H1 (cell line): ENCODE measurements at regions not wholly inside any gene's neighbourhood (a gene's known extent, or its start where the extent isn't known, plus 50 kb on each side); places are given as distances from the start of the nearest gene placed in this dataset.

Experiments used
- CTCF ChIA-PET: fragments of 300-600 bp; sonication (Branson Sonifier 250); formaldehyde crosslinking; loops from one replicate; lab custom pipeline; 2021; ENCODE audit not compliant: partially characterized antibody; lab: Charles Lee
- POLR2A ChIA-PET: fragments of 300-600 bp; sonication (Branson Sonifier 250); formaldehyde crosslinking; loops from one replicate; lab custom pipeline; 2021; ENCODE audit warnings: inconsistent platforms; ENCODE audit not compliant: partially characterized antibody; lab: Charles Lee
- DNase-seq, 2 experiments: peaks; one replicate each; pipeline versions ENCODE4 v3.0.0 to v3.0.0-alpha.2; 2010 to 2022; ENCODE audit warnings: low spot score in 2 of 2, low read depth in 1 of 2, mixed read lengths in 1 of 2
- FAIRE-seq: peaks from 2 replicates; lab custom pipeline; 2011; peaks lifted over from hg19 to GRCh38; lab: Jason Lieb, UNC
- H2AFZ ChIP-seq: 2 replicates; pipeline ENCODE4 v1.8.1; 2012; ENCODE audit warnings: low read length, inconsistent platforms
- H2AK5ac ChIP-seq: 2 replicates; pipeline ENCODE4 v1.6.1; 2013; ENCODE audit warnings: low read depth, low read length
- H2BK120ac ChIP-seq: replicated peaks from 2 replicates; pipeline ENCODE3; 2013; ENCODE audit warnings: low read depth, low read length, inconsistent platforms
- H2BK12ac ChIP-seq: 2 replicates; pipeline ENCODE4 v1.6.1; 2013; ENCODE audit warnings: low read depth, low read length
- H2BK15ac ChIP-seq: 2 replicates; pipeline ENCODE4 v1.6.1; 2013; ENCODE audit warnings: low read length
- H2BK20ac ChIP-seq: 2 replicates; pipeline ENCODE4 v1.6.1; 2013; ENCODE audit warnings: low read length
- H2BK5ac ChIP-seq: 2 replicates; pipeline ENCODE4 v1.6.1; 2013; ENCODE audit warnings: low read depth, low read length
- H3K14ac ChIP-seq: 2 replicates; pipeline ENCODE4 v1.6.1; 2013; ENCODE audit warnings: inconsistent platforms; ENCODE audit not compliant: insufficient read length
- H3K18ac ChIP-seq: 2 replicates; pipeline ENCODE4 v1.6.1; 2013; ENCODE audit warnings: low read length; ENCODE audit errors: extremely low read depth
- H3K23ac ChIP-seq: 2 replicates; pipeline ENCODE4 v1.6.1; 2013; ENCODE audit warnings: inconsistent platforms; ENCODE audit not compliant: insufficient read length
- H3K23me2 ChIP-seq: 2 replicates; pipeline ENCODE4 v1.6.1; 2013; ENCODE audit warnings: low read depth, low read length
- H3K27ac ChIP-seq: 2 replicates; pipeline ENCODE4 v1.6.1; 2011; ENCODE audit warnings: low read depth, low read length, inconsistent platforms
- H3K27me3 ChIP-seq, 4 experiments: replicated peaks in 1 of 4; 1 replicate in 1 of 4; 2 replicates in 3 of 4; pipeline versions ENCODE4 v1.6.1 to v1.8.1; 2011 to 2013; ENCODE audit warnings: low read length in 3 of 4, mild to moderate bottlenecking in 3 of 4, inconsistent platforms in 2 of 4, mixed read lengths in 2 of 4, moderate library complexity in 1 of 4; ENCODE audit not compliant: control insufficient read depth in 3 of 4, insufficient read depth in 3 of 4; ENCODE audit errors: extremely low read depth in 1 of 4
- H3K36me3 ChIP-seq, 4 experiments: 2 replicates each; pipeline versions ENCODE4 v1.6.1 to v1.8.1; 2011 to 2013; ENCODE audit warnings: mild to moderate bottlenecking in 4 of 4, low read length in 3 of 4, moderate library complexity in 2 of 4, control low read depth in 1 of 4, inconsistent platforms in 1 of 4; ENCODE audit not compliant: insufficient read depth in 4 of 4, control insufficient read depth in 2 of 4
- H3K4ac ChIP-seq: replicated peaks from 2 replicates; pipeline ENCODE3; 2013; ENCODE audit warnings: low read length, low read depth, mixed read lengths, inconsistent platforms; ENCODE audit not compliant: insufficient read length
- H3K4me1 ChIP-seq, 4 experiments: replicated peaks in 1 of 4; 1 replicate in 1 of 4; 2 replicates in 3 of 4; pipeline versions ENCODE4 v1.6.1 to v1.8.1; 2011 to 2013; ENCODE audit warnings: low read length in 3 of 4, inconsistent platforms in 2 of 4, mixed read lengths in 1 of 4; ENCODE audit not compliant: insufficient read depth in 4 of 4, control insufficient read depth in 3 of 4
- H3K4me2 ChIP-seq, 2 experiments: 2 replicates each; pipeline versions ENCODE4 v1.6.1 to v1.8.1; 2011 to 2013; ENCODE audit warnings: low read depth in 2 of 2, low read length in 2 of 2, control low read depth in 1 of 2, inconsistent platforms in 1 of 2, mild to moderate bottlenecking in 1 of 2; ENCODE audit not compliant: insufficient read depth in 1 of 2
- H3K4me3 ChIP-seq, 4 experiments: fragments of 200-600, 300-600 bp in 1 of 4; sonication (generic), shearing (Covaris generic), sonication (Bioruptor Twin) in 1 of 4; 2 replicates each; pipeline versions ENCODE4 v1.5.1 to v1.8.1; 2011 to 2016; ENCODE audit warnings: low read length in 4 of 4, low read depth in 3 of 4, control low read depth in 2 of 4, inconsistent platforms in 2 of 4, mild to moderate bottlenecking in 2 of 4, mixed read lengths in 1 of 4, moderate library complexity in 1 of 4; ENCODE audit not compliant: insufficient read depth in 2 of 4; ENCODE audit errors: extremely low read depth in 1 of 4
- H3K56ac ChIP-seq: replicated peaks from 2 replicates; pipeline ENCODE3; 2013; ENCODE audit warnings: low read depth, mild to moderate bottlenecking, mixed read lengths, low read length, inconsistent platforms; ENCODE audit not compliant: insufficient read length
- H3K79me1 ChIP-seq: 2 replicates; pipeline ENCODE4 v1.6.1; 2013; ENCODE audit warnings: low read depth, low read length, control low read depth
- H3K79me2 ChIP-seq, 2 experiments: 2 replicates each; pipeline versions ENCODE4 v1.6.1 to v1.8.1; 2012 to 2013; ENCODE audit warnings: low read length in 2 of 2, mild to moderate bottlenecking in 2 of 2, inconsistent platforms in 1 of 2; ENCODE audit not compliant: insufficient read depth in 2 of 2, control insufficient read depth in 1 of 2
- H3K9ac ChIP-seq, 4 experiments: replicated peaks in 1 of 4; 1 replicate in 1 of 4; 2 replicates in 3 of 4; pipeline versions ENCODE4 v1.6.1 to v1.8.1; 2011 to 2013; ENCODE audit warnings: low read depth in 3 of 4, low read length in 3 of 4, control low read depth in 2 of 4, mild to moderate bottlenecking in 2 of 4, moderate library complexity in 2 of 4, inconsistent platforms in 1 of 4; ENCODE audit errors: extremely low read depth in 1 of 4
- H3K9me3 ChIP-seq, 2 experiments: 2 replicates each; pipeline versions ENCODE4 v1.6.1 to v1.8.1; 2012 to 2013; ENCODE audit warnings: mild to moderate bottlenecking in 2 of 2, moderate library complexity in 2 of 2, control low read depth in 1 of 2, inconsistent platforms in 1 of 2, low read depth in 1 of 2, low read length in 1 of 2, mixed read lengths in 1 of 2; ENCODE audit not compliant: insufficient read depth in 2 of 2
- H4K20me1 ChIP-seq, 2 experiments: replicated peaks in 1 of 2; 2 replicates each; pipeline versions ENCODE3 to v1.8.1; 2011 to 2013; ENCODE audit warnings: inconsistent platforms in 2 of 2, low read length in 2 of 2, mild to moderate bottlenecking in 1 of 2; ENCODE audit not compliant: insufficient read depth in 2 of 2, control insufficient read depth in 1 of 2
- H4K5ac ChIP-seq: 2 replicates; pipeline ENCODE4 v1.6.1; 2013; ENCODE audit warnings: low read length, low read depth, mixed read lengths, inconsistent platforms; ENCODE audit not compliant: insufficient read length
- H4K8ac ChIP-seq: 2 replicates; pipeline ENCODE4 v1.8.0; 2013; ENCODE audit warnings: mild to moderate bottlenecking, moderate library complexity, low read length, inconsistent platforms; ENCODE audit not compliant: insufficient read depth; ENCODE audit errors: extremely low read depth
- H4K91ac ChIP-seq: replicated peaks from 2 replicates; pipeline ENCODE3; 2013; ENCODE audit warnings: low read length, mixed read lengths, inconsistent platforms; ENCODE audit not compliant: insufficient read length
- ASH2L ChIP-seq: fragments of 200-600, 300-600 bp; sonication (generic); IDR thresholded peaks from one replicate; pipeline ENCODE4 v1.7.1; 2017; ENCODE audit warnings: low read length
- ATF2 ChIP-seq: IDR thresholded peaks from 2 replicates; pipeline ENCODE4 v1.6.1; 2012; ENCODE audit warnings: low read length, inconsistent platforms
- BACH1 ChIP-seq: IDR thresholded peaks from 2 replicates; pipeline ENCODE4 v1.6.1; 2012; ENCODE audit warnings: low read length, improper control_type of control experiment
- CBX5 ChIP-seq: fragments of 300-800, 300-1000 bp; sonication (generic); IDR thresholded peaks from 2 replicates; pipeline ENCODE4 v1.7.1; 2016; ENCODE audit warnings: antibody characterized with exemption, low read length, low read depth
- CHD1 ChIP-seq: IDR thresholded peaks from 2 replicates; pipeline ENCODE4 v1.6.1; 2012; ENCODE audit warnings: low read depth, low read length, improper control_type of control experiment
- CREB1 ChIP-seq: IDR thresholded peaks from 2 replicates; pipeline ENCODE4 v1.6.1; 2012; ENCODE audit warnings: inconsistent platforms
- HDAC6 ChIP-seq: IDR thresholded peaks from one replicate; pipeline ENCODE4 v1.7.1; 2012; ENCODE audit warnings: low read depth, mild to moderate bottlenecking, inconsistent platforms, low read length, moderate library complexity
- TAF7 ChIP-seq: optimal IDR thresholded peaks from 2 replicates; pipeline ENCODE3; 2011; ENCODE audit warnings: low read depth, mild to moderate bottlenecking, inconsistent platforms, low read length, moderate library complexity, borderline replicate concordance
- TEAD4 ChIP-seq: IDR thresholded peaks from 2 replicates; pipeline ENCODE4 v1.6.1; 2012; ENCODE audit warnings: low read depth, low read length, inconsistent platforms, mixed read lengths
- YY1 ChIP-seq: IDR thresholded peaks from 2 replicates; pipeline ENCODE4 v1.6.1; 2011; ENCODE audit warnings: low read depth, mild to moderate bottlenecking, low read length
- WGBS, 2 experiments: shearing (Covaris generic) in 1 of 2; methylation state at CpG; one replicate each; pipeline versions ENCODE4 v1.1.6 to v1.1.7; 2013 to 2015; ENCODE audit warnings: low lambda C conversion rate in 2 of 2, mixed read lengths in 2 of 2, inconsistent platforms in 1 of 2, low coverage in 1 of 2, missing lambda C conversion rate in 1 of 2; ENCODE audit not compliant: insufficient replicate concordance in 2 of 2, insufficient coverage in 1 of 2, insufficient read length in 1 of 2; ENCODE audit errors: extremely low coverage in 1 of 2, missing lambda C conversion rate in 1 of 2; 5-methylcytosine and 5-hydroxymethylcytosine counted together
- TF ChIP-seq, protein P1 (sequence below): IDR thresholded peaks from 2 replicates; pipeline ENCODE4 v1.6.1; 2011; ENCODE audit warnings: low read length, improper control_type of control experiment

GRCh38 chr4:119729835-119730670, 101.4 kb upstream of the PDE5A start:
- no peak overlapping the region for H4K91ac ChIP-seq
- no peak overlapping the region for H3K27ac ChIP-seq
- no peaks in the 10 kb centered on the region for H3K79me1 ChIP-seq
- no peak overlapping the region for H3K56ac ChIP-seq
- H3K27me3 ChIP-seq: no peaks in the 10 kb centered on the region
- 94% methylated on average over 6 of the region's 6 CpGs; no CpG with 5 or more reads in 1 of the 2 experiments for WGBS, 2 experiments
- no peak overlapping the region for H3K4ac ChIP-seq
- no peak overlapping the region for H2BK5ac ChIP-seq
- no peak overlapping the region for H2BK12ac ChIP-seq
- H3K23me2 ChIP-seq: no peaks in the 10 kb centered on the region
- no peak overlapping the region for H3K23ac ChIP-seq
- no peak overlapping the region for H4K8ac ChIP-seq
- H2BK15ac ChIP-seq: no peak overlapping the region
- FAIRE-seq (no peak), DNase-seq (no peak)
- H2AFZ ChIP-seq: no peak overlapping the region
- no peak overlapping the region for H2AK5ac ChIP-seq
- H2BK20ac ChIP-seq: no peak overlapping the region
- no peak overlapping the region for H4K5ac ChIP-seq
- POLR2A ChIA-PET: no interaction called here
- no peaks in the 10 kb centered on the region for H3K79me2 ChIP-seq
- H3K18ac ChIP-seq: no peak overlapping the region
- no peaks in the 10 kb centered on the region; a peak in 1 of 8 replicates for H3K36me3 ChIP-seq
- no peak overlapping the region for H3K14ac ChIP-seq
- no peak overlapping the region for H3K4me2 ChIP-seq
- no peak overlapping the region for H3K9ac ChIP-seq
- no peaks in the 10 kb centered on the region for H4K20me1 ChIP-seq
- H2BK120ac ChIP-seq: no peak overlapping the region
- CTCF ChIA-PET: no interaction called here
- H3K4me1 ChIP-seq: peaks cover 0 to 4% (median under 1%) of the 10 kb centered on the region in 4 experiments; a peak in 4 of 7 replicates
- H3K9me3 ChIP-seq: no peaks in the 10 kb centered on the region
- H3K4me3 ChIP-seq: no peak overlapping the region
- no peak for TF ChIP-seq YY1
- TF ChIP-seq, protein P1, sequence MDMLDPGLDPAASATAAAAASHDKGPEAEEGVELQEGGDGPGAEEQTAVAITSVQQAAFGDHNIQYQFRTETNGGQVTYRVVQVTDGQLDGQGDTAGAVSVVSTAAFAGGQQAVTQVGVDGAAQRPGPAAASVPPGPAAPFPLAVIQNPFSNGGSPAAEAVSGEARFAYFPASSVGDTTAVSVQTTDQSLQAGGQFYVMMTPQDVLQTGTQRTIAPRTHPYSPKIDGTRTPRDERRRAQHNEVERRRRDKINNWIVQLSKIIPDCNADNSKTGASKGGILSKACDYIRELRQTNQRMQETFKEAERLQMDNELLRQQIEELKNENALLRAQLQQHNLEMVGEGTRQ: no peak
- TF ChIP-seq TEAD4: no peak
- no peak for TF ChIP-seq CREB1
- TF ChIP-seq BACH1: no peak
- TF ChIP-seq ATF2: no peak
- no peak for TF ChIP-seq CBX5
- TF ChIP-seq HDAC6: no peak
- TF ChIP-seq TAF7: no peak
- no peak for TF ChIP-seq CHD1
- no peak for TF ChIP-seq ASH2L
